GM12873 (cell line): ENCODE measurements at regions not wholly inside any gene's neighbourhood (a gene's known extent, or its start where the extent isn't known, plus 50 kb on each side); places are given as distances from the start of the nearest gene placed in this dataset.

Experiments
- TF ChIP-seq, protein P1 (sequence below): IDR thresholded peaks from 2 replicates; pipeline ENCODE4 v1.5.1; 2012; ENCODE audit warnings: low read depth, mild to moderate bottlenecking, moderate library complexity, low read length, control low read depth; ENCODE audit not compliant: insufficient read depth; ENCODE audit errors: missing control alignments

DNA sequence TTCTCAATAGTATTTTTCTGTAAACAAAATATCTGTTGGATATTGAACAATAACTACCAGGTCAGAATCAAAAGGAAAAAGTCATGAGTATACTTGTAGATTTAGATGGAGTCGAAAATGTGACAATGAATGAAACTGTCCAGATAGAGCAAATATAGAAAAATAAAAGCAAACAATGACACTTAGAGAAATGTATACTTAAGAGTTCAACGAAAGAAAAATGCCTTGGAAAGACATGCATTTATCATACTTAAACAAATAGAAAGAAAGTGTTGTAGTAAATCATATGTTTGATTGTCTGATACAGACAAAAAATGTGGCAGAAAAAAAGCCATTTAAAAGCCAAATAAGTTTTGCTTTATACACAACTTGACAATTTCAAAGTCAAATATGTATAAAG lies 571.2 kb upstream of the MGAT4C start:
- TF ChIP-seq, protein P1, sequence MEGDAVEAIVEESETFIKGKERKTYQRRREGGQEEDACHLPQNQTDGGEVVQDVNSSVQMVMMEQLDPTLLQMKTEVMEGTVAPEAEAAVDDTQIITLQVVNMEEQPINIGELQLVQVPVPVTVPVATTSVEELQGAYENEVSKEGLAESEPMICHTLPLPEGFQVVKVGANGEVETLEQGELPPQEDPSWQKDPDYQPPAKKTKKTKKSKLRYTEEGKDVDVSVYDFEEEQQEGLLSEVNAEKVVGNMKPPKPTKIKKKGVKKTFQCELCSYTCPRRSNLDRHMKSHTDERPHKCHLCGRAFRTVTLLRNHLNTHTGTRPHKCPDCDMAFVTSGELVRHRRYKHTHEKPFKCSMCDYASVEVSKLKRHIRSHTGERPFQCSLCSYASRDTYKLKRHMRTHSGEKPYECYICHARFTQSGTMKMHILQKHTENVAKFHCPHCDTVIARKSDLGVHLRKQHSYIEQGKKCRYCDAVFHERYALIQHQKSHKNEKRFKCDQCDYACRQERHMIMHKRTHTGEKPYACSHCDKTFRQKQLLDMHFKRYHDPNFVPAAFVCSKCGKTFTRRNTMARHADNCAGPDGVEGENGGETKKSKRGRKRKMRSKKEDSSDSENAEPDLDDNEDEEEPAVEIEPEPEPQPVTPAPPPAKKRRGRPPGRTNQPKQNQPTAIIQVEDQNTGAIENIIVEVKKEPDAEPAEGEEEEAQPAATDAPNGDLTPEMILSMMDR = no peak

DNA sequence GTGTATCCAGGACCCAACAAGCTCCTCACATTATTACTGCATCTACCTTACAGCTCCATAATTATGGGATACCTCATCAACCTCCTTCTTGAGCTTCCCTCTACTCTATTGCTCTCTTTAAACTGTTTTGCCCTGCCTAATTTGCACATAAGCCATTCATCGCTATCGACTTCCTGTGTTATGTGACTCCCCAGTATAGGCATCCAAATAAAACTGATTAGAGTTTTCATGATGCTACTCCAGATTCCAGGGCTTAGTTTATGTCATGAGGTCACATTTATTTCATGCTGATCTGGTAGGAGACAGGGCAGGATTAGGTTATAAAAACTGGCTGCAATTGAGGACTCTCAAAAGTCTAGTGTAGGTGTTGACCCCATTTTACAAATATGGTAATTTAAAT lies 569.9 kb upstream of the MGAT4C start:
- TF ChIP-seq, protein P1 = no peak

DNA sequence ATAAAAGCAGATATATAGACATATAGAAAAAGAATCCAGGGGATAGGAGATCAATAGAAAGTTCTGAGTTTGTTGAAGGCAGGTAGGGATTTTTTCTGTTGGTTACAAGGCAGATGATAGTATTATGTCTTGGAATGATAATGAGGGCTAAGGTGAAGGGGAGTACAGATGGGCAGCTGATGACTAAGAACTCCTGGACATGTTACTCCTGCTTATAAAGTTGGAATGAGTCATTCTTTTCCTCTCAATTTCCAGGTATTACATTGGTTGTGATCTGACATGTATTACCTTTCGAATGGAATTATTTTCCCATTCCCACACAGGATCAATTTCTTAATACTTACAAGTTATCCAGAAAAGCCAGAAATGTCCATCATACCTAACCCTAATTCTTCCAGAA lies 545.2 kb upstream of the MGAT4C start:
- TF ChIP-seq, protein P1 = no peak

DNA sequence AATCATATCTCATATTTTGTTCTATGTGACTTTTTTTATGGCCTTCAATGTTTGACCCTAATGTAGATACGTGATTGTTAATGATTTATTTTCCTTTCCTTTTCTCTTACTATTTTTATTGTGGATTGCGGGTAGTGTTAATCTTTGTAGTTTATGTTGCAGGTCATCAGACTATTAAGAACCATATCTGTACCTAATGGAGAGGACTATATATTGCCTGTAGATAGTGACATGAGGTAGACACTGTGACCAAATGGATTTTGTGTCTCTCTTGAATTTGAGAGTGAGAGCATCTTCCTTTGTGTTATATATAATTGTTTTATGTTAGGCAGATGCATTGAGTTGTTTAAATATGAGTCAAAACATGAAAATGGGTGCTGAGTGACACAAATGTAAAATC lies 543.4 kb upstream of the MGAT4C start:
- TF ChIP-seq, protein P1 = no peak

DNA sequence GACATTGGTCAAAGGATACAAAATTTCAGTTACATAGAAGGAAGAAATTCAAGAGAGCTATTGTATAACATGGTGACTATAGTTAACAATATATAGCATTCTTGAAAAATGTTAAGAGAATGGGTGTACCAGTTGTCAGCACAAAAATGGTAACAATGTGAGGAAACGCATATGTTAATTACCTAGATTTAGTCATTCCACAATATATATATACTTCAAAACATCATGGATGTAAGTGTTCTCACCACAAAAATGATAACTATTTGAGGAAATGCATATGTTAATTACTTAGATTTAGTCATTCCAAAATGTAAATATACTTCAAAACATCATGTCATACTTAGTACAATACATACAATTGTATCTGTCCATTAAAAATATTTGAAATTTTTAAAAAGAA lies 540.4 kb upstream of the MGAT4C start:
- TF ChIP-seq, protein P1 = no peak

DNA sequence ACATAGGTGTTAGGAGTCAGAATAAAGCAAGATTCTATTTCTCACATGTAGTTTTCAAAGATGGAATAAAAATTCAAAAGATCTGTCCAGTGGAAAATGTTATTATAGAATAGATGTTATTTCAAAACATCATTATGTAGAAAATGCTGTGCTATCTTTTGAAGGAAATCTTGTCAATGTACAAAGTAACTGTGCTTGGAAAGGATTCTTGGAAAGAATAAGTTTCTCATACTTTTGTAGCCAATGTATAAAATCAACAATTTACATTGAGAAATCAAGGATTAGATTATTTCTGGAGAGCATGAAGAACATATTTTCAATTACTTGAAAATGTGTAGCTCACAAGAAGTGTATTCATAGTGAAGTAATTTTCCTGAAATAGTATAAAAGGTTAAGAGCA lies 532.5 kb upstream of the MGAT4C start:
- TF ChIP-seq, protein P1 = no peak

DNA sequence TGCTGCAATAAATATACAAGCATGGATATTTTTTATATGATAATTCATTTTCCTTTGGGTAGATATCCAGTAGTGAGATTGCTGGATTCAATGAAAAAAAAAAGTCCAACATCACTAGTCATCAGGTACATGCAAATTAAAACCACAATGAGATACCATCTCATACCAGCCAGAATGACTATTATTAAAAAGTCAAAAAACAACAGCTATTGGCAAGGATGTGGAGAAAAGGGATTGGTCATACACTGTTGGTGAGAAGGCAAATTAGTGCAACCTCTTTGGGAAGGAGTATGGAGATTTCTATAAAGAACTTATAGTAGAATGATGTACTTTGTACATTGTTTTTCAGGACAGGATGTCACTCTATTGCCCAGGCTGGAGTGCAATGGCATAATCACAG lies 531.2 kb upstream of the MGAT4C start:
- TF ChIP-seq, protein P1 = no peak
